HCT116 (cell line): ENCODE measurements at regions not wholly inside any gene's neighbourhood (a gene's known extent, or its start where the extent isn't known, plus 50 kb on each side); places are given as distances from the start of the nearest gene placed in this dataset.

Source experiments
- ATAC-seq: fragments of 200-7000 bp; cut with Tn5 transposase; 2 replicates; pipeline ENCODE4 v1.9.1; 2020; ENCODE audit warnings: mild to moderate bottlenecking, moderate library complexity
- BruUV-seq: library from RNA; stranded (reverse); fragments of 400-500 nt; replicated peaks from 2 replicates; lab custom pipeline; 2021; lab: Mats Ljungman, UMichigan
- CTCF ChIA-PET: fragments of 300-600 bp; sonication (Branson Sonifier 250); formaldehyde crosslinking; loops from one replicate; lab custom pipeline; 2021; ENCODE audit warnings: antibody characterized with exemption; lab: Charles Lee
- POLR2A ChIA-PET: fragments of 300-600, 350-600 bp; sonication (Branson Sonifier 250); formaldehyde crosslinking; loops from one replicate; lab custom pipeline; 2021; ENCODE audit warnings: antibody characterized with exemption; lab: Charles Lee
- RAD21 ChIA-PET, 2 experiments: fragments of 300-600 bp; sonication (Branson Sonifier 250); formaldehyde crosslinking; loops; one replicate each; lab custom pipeline; 2023; ENCODE audit warnings: low total read pairs in 2 of 2; ENCODE audit not compliant: uncharacterized antibody in 2 of 2, unreplicated experiment in 2 of 2, low non-redundant PET in 1 of 2; lab: Charles Lee
- DNase-seq: peaks from one replicate; pipeline ENCODE4 v3.0.0-alpha.2; 2010; ENCODE audit warnings: low read depth, low spot score
- H2AFZ ChIP-seq: fragments of 200-600 bp; shearing (Covaris generic), sonication (generic); 2 replicates; pipeline ENCODE4 v1.6.1; 2017; ENCODE audit warnings: low read depth, mixed run types, mixed read lengths, antibody characterized with exemption, low read length; ENCODE audit not compliant: poor library complexity, severe bottlenecking
- H3K27ac ChIP-seq: 2 replicates; pipeline ENCODE4 v1.5.1; 2012; ENCODE audit warnings: low read depth, low read length
- H3K27me3 ChIP-seq: fragments of 200-600 bp; sonication (generic); 2 replicates; pipeline ENCODE4 v1.6.1; 2016; ENCODE audit warnings: mixed run types, low read length, mixed read lengths; ENCODE audit not compliant: insufficient read depth
- H3K36me3 ChIP-seq, 2 experiments: fragments of 200-500 bp in 1 of 2; fragments of 200-600 bp in 1 of 2; sonication (Bioruptor generic) in 1 of 2; sonication (generic) in 1 of 2; 2 replicates each; pipeline versions ENCODE4 v1.5.1 to v1.6.1; 2014 to 2016; ENCODE audit warnings: low read length in 2 of 2, inconsistent platforms in 1 of 2, mixed read lengths in 1 of 2, mixed run types in 1 of 2; ENCODE audit not compliant: insufficient read depth in 2 of 2, control insufficient read depth in 1 of 2
- H3K4me1 ChIP-seq, 2 experiments: fragments of 200-600 bp in 1 of 2; sonication (generic) in 1 of 2; 2 replicates each; pipeline versions ENCODE4 v1.5.1 to v1.6.1; 2012 to 2017; ENCODE audit warnings: low read length in 2 of 2, inconsistent platforms in 1 of 2, mild to moderate bottlenecking in 1 of 2, mixed read lengths in 1 of 2, mixed run types in 1 of 2, moderate library complexity in 1 of 2; ENCODE audit not compliant: insufficient read depth in 2 of 2, control insufficient read depth in 1 of 2
- H3K4me2 ChIP-seq: fragments of 200-600 bp; sonication (generic); 2 replicates; pipeline ENCODE4 v1.6.1; 2017; ENCODE audit warnings: mixed run types, low read length, mixed read lengths
- H3K4me3 ChIP-seq, 2 experiments: fragments of 200-600 bp in 1 of 2; sonication (generic) in 1 of 2; replicated peaks in 1 of 2; 2 replicates each; pipeline ENCODE4 v1.5.1; 2011 to 2016; ENCODE audit warnings: low read length in 2 of 2, control low read depth in 1 of 2, low read depth in 1 of 2, mild to moderate bottlenecking in 1 of 2, mixed read lengths in 1 of 2, mixed run types in 1 of 2
- H3K79me2 ChIP-seq: fragments of 200-600 bp; sonication (generic); 2 replicates; pipeline ENCODE4 v1.6.1; 2017; ENCODE audit warnings: mild to moderate bottlenecking, mixed run types, low read length, moderate library complexity, mixed read lengths; ENCODE audit not compliant: insufficient read depth
- H3K9ac ChIP-seq: fragments of 200-600 bp; sonication (generic); 2 replicates; pipeline ENCODE4 v1.6.1; 2016; ENCODE audit warnings: low read length, mixed read lengths
- H3K9me2 ChIP-seq: fragments of 200-600 bp; sonication (generic), shearing (Covaris generic); 2 replicates; pipeline ENCODE4 v1.6.1; 2017; ENCODE audit warnings: mixed run types, mild to moderate bottlenecking, moderate library complexity; ENCODE audit not compliant: insufficient read depth
- H3K9me3 ChIP-seq, 2 experiments: fragments of 200-500 bp in 1 of 2; fragments of 200-600 bp in 1 of 2; sonication (Bioruptor generic) in 1 of 2; sonication (generic) in 1 of 2; 2 replicates each; pipeline ENCODE4 v1.6.1; 2014 to 2017; ENCODE audit warnings: low read length in 2 of 2, mixed read lengths in 2 of 2, inconsistent platforms in 1 of 2, low read depth in 1 of 2, mild to moderate bottlenecking in 1 of 2, mixed run types in 1 of 2, moderate library complexity in 1 of 2; ENCODE audit not compliant: control insufficient read depth in 1 of 2, insufficient read depth in 1 of 2
- H4K20me1 ChIP-seq: fragments of 200-600 bp; sonication (generic), shearing (Covaris generic); 2 replicates; pipeline ENCODE4 v1.6.1; 2017; ENCODE audit warnings: mixed run types, mild to moderate bottlenecking, moderate library complexity; ENCODE audit not compliant: insufficient read depth
- CBX3 ChIP-seq: IDR thresholded peaks from 2 replicates; pipeline ENCODE4 v1.6.1; 2012; ENCODE audit warnings: low read depth
- ELF1 ChIP-seq: IDR thresholded peaks from 2 replicates; pipeline ENCODE4 v1.6.1; 2012; ENCODE audit warnings: low read depth, borderline replicate concordance
- JUND ChIP-seq: IDR thresholded peaks from 2 replicates; pipeline ENCODE4 v1.6.1; 2012
- RAD21 ChIP-seq: IDR thresholded peaks from 2 replicates; pipeline ENCODE4 v1.6.1; 2012; ENCODE audit warnings: low read depth, mild to moderate bottlenecking
- REST ChIP-seq: IDR thresholded peaks from 2 replicates; pipeline ENCODE4 v1.6.1; 2012; ENCODE audit warnings: low read depth
- SRF ChIP-seq: IDR thresholded peaks from 2 replicates; pipeline ENCODE4 v1.6.1; 2012; ENCODE audit warnings: low read depth
- ZFX ChIP-seq: fragments of 450-650 bp; IDR thresholded peaks from 2 replicates; pipeline ENCODE4 v1.6.1; 2017
- intact Hi-C: fragments of 100-400 bp; cut with micrococcal nuclease; formaldehyde crosslinking; loops from 2 replicates; pipeline ENCODE4 v1.10.0; 2022

GRCh38 chr14:98189062-98189461 is 1082.9 kb downstream of the BCL11B start:
- no peak for TF ChIP-seq ELF1
- H3K9ac ChIP-seq = no peak overlapping the region
- H2AFZ ChIP-seq = no peak overlapping the region
- intact Hi-C loops = no loop called here
- no peaks in the 10 kb centered on the region for H3K79me2 ChIP-seq
- H3K4me3 ChIP-seq = no peak overlapping the region
- no TSS peak for BruUV-seq
- H3K9me3 ChIP-seq = peaks cover 0 to 3% of the 10 kb centered on the region in 2 experiments; a peak in 1 of 4 replicates
- no peaks in the 10 kb centered on the region for H3K27me3 ChIP-seq
- RAD21 ChIA-PET = no interaction called here
- no peaks in the 10 kb centered on the region for H3K36me3 ChIP-seq
- ATAC-seq = no peak
- H3K9me2 ChIP-seq = no peaks in the 10 kb centered on the region
- DNase-seq = no peak
- POLR2A ChIA-PET = no interaction called here
- H3K4me1 ChIP-seq = no peaks in the 10 kb centered on the region
- no peaks in the 10 kb centered on the region for H4K20me1 ChIP-seq
- no peak overlapping the region for H3K27ac ChIP-seq
- H3K4me2 ChIP-seq = no peak overlapping the region
- CTCF ChIA-PET = no interaction called here

GRCh38 chr14:98189511-98189910 is 1082.5 kb downstream of the BCL11B start:
- no peaks in the 10 kb centered on the region for H3K27me3 ChIP-seq
- no peak overlapping the region for H3K9ac ChIP-seq
- H3K4me2 ChIP-seq = no peak overlapping the region
- ATAC-seq (no peak), DNase-seq (no peak)
- no peak overlapping the region for H3K4me3 ChIP-seq
- ChIA-PET POLR2A (no interaction called here), RAD21 (no interaction called here), CTCF (no interaction called here)
- H3K79me2 ChIP-seq = no peaks in the 10 kb centered on the region
- TF ChIP-seq SRF (no peak), CBX3 (no peak), ZFX (no peak), RAD21 (no peak), JUND (no peak), ELF1 (no peak), REST (no peak)
- peaks cover 0 to 3% of the 10 kb centered on the region in 2 experiments; a peak in 1 of 4 replicates for H3K9me3 ChIP-seq
- H3K9me2 ChIP-seq = no peaks in the 10 kb centered on the region
- no peaks in the 10 kb centered on the region for H3K36me3 ChIP-seq
- no peak overlapping the region for H2AFZ ChIP-seq
- no peaks in the 10 kb centered on the region for H3K4me1 ChIP-seq
- no peak overlapping the region for H3K27ac ChIP-seq
- no TSS peak for BruUV-seq
- no peaks in the 10 kb centered on the region for H4K20me1 ChIP-seq
- intact Hi-C loops = no loop called here
